GM12872 (cell line): ENCODE measurements at regions not wholly inside any gene's neighbourhood (a gene's known extent, or its start where the extent isn't known, plus 50 kb on each side); places are given as distances from the start of the nearest gene placed in this dataset.

ENCODE experiments used
- CTCF ChIP-seq: IDR thresholded peaks from 3 replicates; pipeline ENCODE4 v1.5.1; 2011; ENCODE audit warnings: low read depth, mild to moderate bottlenecking, low read length, moderate library complexity; ENCODE audit not compliant: insufficient read depth

GRCh38 chr3:24722087-24722486 is 227.4 kb upstream of the THRB start:
- TF ChIP-seq CTCF, result no peak

GRCh38 chr3:24725514-24726255 is 231.0 kb upstream of the THRB start:
- TF ChIP-seq CTCF, result no peak

- TF ChIP-seq CTCF, result no peak
These were observed 231.8 kb upstream of the THRB start for GRCh38 chr3:24726423-24726822.

GRCh38 chr3:24730173-24730572 is 235.5 kb upstream of the THRB start:
- TF ChIP-seq CTCF, result no peak

- TF ChIP-seq CTCF, result no peak
These were observed 239.4 kb upstream of the THRB start for GRCh38 chr3:24734019-24734418.

- no peak for TF ChIP-seq CTCF
These were observed 242.1 kb upstream of the THRB start for GRCh38 chr3:24736701-24737100.

GRCh38 chr3:24740326-24740725 is 245.7 kb upstream of the THRB start:
- no peak for TF ChIP-seq CTCF
